DOHH2 (cell line): ENCODE measurements at regions not wholly inside any gene's neighbourhood (a gene's known extent, or its start where the extent isn't known, plus 50 kb on each side); places are given as distances from the start of the nearest gene placed in this dataset.

ENCODE experiments used
- CTCF ChIP-seq: fragments of 200-600 bp; sonication (generic); IDR thresholded peaks from one replicate; pipeline ENCODE4 v1.5.1; 2014; ENCODE audit warnings: antibody characterized with exemption, mild to moderate bottlenecking, low read depth, low read length; ENCODE audit not compliant: poor library complexity, severe bottlenecking
- EZH2phosphoT487 ChIP-seq: fragments of 200-600 bp; sonication (generic); IDR thresholded peaks from 2 replicates; pipeline ENCODE4 v1.6.1; 2017; ENCODE audit warnings: borderline replicate concordance, mild to moderate bottlenecking, antibody characterized with exemption, low read length, moderate library complexity, mixed read lengths

GRCh38 chr1:240691501-240691900 is 79.5 kb upstream of the GREM2 start:
- TF ChIP-seq CTCF (no peak), EZH2phosphoT487 (no peak)
